ENCODE measurements at regions not wholly inside any gene's neighbourhood (a gene's known extent, or its start where the extent isn't known, plus 50 kb on each side); places are given as distances from the start of the nearest gene placed in this dataset.

DNA sequence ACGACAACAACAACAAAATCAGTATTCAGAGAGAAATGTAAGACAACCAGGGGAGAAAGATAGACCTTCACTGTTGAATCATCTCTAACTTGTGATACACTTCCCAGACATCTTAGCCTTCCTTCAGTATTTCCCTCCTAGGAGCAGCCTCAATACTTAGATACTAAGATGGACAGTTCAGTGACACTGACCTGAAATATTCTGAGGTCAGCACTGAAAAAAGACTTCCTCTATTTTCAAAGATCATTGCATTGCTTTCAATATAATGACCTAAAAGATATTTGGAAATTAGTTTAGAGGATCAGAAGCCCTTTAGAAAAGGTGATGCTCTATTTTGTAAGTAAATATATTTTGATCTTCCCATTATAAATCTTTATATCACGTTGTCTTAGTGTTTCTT lies 101.0 kb downstream of the MRPL39 start:
- H3K9me3 Mint-ChIP-seq = no peaks in the 10 kb centered on the region
- H3K4me3 Mint-ChIP-seq = no peak overlapping the region
- TF ChIP-seq, protein P1, sequence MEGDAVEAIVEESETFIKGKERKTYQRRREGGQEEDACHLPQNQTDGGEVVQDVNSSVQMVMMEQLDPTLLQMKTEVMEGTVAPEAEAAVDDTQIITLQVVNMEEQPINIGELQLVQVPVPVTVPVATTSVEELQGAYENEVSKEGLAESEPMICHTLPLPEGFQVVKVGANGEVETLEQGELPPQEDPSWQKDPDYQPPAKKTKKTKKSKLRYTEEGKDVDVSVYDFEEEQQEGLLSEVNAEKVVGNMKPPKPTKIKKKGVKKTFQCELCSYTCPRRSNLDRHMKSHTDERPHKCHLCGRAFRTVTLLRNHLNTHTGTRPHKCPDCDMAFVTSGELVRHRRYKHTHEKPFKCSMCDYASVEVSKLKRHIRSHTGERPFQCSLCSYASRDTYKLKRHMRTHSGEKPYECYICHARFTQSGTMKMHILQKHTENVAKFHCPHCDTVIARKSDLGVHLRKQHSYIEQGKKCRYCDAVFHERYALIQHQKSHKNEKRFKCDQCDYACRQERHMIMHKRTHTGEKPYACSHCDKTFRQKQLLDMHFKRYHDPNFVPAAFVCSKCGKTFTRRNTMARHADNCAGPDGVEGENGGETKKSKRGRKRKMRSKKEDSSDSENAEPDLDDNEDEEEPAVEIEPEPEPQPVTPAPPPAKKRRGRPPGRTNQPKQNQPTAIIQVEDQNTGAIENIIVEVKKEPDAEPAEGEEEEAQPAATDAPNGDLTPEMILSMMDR (IDR thresholded peaks at IDR 0.05; ENCODE audit: unreplicated experiment) = no peak
- DNase-seq (ENCODE audit: low spot score in 2 of 2, unreplicated experiment in 2 of 2) = no peak
- H3K27ac Mint-ChIP-seq = no peak overlapping the region
- peaks cover 4% of the 10 kb centered on the region for H3K27me3 Mint-ChIP-seq (ENCODE audit: low read depth)
- no peaks in the 10 kb centered on the region for H3K36me3 Mint-ChIP-seq
- no peaks in the 10 kb centered on the region for H3K4me1 Mint-ChIP-seq

DNA sequence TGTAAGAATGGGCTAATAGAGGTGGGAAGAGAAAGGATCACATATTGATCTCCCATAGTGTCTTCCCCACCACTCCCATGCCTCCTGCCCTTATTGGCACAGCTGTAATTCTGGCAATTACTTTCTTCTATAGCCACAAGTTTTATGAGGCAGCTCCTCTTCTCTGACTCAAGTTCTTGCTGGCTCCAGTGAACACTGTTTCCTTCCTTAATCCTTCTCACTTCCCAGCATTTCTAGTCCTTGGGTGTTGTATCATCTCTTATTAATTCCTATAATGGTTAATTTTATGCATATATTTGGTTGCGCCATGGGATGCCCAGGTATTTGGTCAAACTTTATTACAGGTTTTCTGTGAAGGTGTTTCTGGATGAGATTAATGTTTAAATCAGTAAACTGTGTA lies 103.3 kb downstream of the MRPL39 start:
- Mint-ChIP-seq H3K9me3 (no peaks in the 10 kb centered on the region), H3K4me1 (no peaks in the 10 kb centered on the region), H3K27me3 (ENCODE audit: low read depth) (peaks cover 4% of the 10 kb centered on the region), H3K36me3 (no peaks in the 10 kb centered on the region), H3K27ac (no peak overlapping the region), H3K4me3 (no peak overlapping the region)
- no peak for DNase-seq (ENCODE audit: low spot score in 2 of 2, unreplicated experiment in 2 of 2)
- TF ChIP-seq, protein P1 (IDR thresholded peaks at IDR 0.05; ENCODE audit: unreplicated experiment) = no peak

DNA sequence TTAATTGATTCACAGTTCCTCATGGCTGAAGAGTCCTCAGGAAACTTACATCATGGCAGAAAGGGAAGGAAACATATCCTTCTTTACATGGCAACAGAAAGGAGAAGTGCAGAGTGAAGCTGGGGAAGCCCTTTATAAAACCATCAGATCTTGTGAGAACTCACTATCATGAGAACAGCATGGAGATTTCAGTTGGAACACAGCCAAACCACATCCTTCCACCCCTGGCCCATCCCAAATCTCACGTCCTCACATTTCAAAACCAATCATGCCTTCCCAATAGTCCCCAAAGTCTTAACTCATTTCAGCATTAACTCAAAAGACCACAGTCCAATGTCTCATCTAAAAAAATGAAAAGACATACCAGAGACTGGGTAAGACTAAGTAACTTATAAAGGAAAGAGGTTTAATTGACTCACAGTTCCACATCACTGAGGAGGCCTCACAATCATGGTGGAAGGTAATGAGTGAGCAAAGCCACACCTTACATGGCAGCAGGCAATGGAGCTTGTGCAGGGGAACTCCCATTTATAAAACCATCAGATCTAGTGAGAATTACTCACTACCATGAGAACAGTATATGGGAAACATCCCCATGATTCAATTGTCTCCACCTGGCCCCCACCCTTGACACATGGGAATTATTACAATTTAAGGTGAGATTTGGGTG lies 105.2 kb downstream of the MRPL39 start:
- Mint-ChIP-seq H3K27ac (no peak overlapping the region), H3K27me3 (ENCODE audit: low read depth) (peaks cover 4% of the 10 kb centered on the region), H3K36me3 (no peaks in the 10 kb centered on the region), H3K9me3 (no peaks in the 10 kb centered on the region), H3K4me1 (no peaks in the 10 kb centered on the region), H3K4me3 (no peak overlapping the region)
- DNase-seq (ENCODE audit: low spot score in 2 of 2, unreplicated experiment in 2 of 2) = no peak
- TF ChIP-seq, protein P1 (IDR thresholded peaks at IDR 0.05; ENCODE audit: unreplicated experiment) = no peak

DNA sequence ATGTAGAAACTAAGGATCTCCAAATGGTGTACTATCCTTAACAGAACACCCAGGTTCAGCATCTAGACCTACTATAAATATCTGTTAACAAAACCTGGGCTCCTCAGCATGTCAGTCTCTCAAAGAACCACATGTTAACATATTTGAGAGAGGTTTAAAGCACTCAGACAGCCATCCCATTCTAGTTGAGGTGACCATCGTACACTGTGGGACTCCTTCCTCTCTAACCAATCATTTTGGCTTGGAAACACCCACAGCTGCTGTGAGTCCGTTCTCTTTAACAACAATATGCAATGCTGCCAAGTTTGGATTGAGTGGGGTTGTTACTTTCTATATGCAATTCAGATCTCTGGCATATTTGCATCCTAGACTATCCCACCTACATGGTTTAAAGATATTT lies 105.8 kb downstream of the MRPL39 start:
- Mint-ChIP-seq H3K27ac (no peak overlapping the region), H3K4me3 (no peak overlapping the region), H3K9me3 (no peaks in the 10 kb centered on the region), H3K4me1 (no peaks in the 10 kb centered on the region), H3K36me3 (no peaks in the 10 kb centered on the region), H3K27me3 (ENCODE audit: low read depth) (peaks cover 4% of the 10 kb centered on the region)
- TF ChIP-seq, protein P1 (IDR thresholded peaks at IDR 0.05; ENCODE audit: unreplicated experiment) = no peak
- DNase-seq (ENCODE audit: low spot score in 2 of 2, unreplicated experiment in 2 of 2) = no peak

DNA sequence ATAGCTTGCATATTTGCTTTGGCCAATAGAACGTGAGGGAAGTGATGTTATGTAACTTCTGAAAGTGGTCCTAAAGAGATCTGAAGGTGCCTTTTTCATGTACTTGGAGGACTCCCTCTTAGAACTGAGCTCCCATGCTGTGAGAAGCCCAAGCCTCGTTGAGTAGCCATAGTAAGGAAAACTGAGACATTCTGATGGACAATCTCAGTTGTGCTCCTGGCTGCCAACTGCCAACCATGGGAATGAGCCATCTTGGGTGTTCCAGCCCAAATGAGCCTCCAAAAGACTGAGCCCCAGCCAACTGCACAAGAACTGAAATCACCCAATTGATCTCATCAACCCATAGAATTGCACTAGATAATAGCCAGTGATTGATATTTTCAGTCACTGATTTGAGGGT lies 106.7 kb downstream of the MRPL39 start:
- H3K27ac Mint-ChIP-seq = no peak overlapping the region
- no peaks in the 10 kb centered on the region for H3K4me1 Mint-ChIP-seq
- H3K4me3 Mint-ChIP-seq = no peak overlapping the region
- peaks cover 4% of the 10 kb centered on the region for H3K27me3 Mint-ChIP-seq (ENCODE audit: low read depth)
- TF ChIP-seq, protein P1 (IDR thresholded peaks at IDR 0.05; ENCODE audit: unreplicated experiment) = no peak
- no peak for DNase-seq (ENCODE audit: low spot score in 2 of 2, unreplicated experiment in 2 of 2)
- no peaks in the 10 kb centered on the region for H3K36me3 Mint-ChIP-seq
- no peaks in the 10 kb centered on the region for H3K9me3 Mint-ChIP-seq

All from mesothelial cell of epicardium (in vitro differentiated cells).